Fibroblast of skin of scalp (primary cell): ENCODE measurements at regions not wholly inside any gene's neighbourhood (a gene's known extent, or its start where the extent isn't known, plus 50 kb on each side); places are given as distances from the start of the nearest gene placed in this dataset.
"Not testable (repeated sequence)": the region's sequence is repeated elsewhere in the genome, so short reads cannot be mapped to it uniquely, and the experiment has no call there.

ENCODE experiments used
- DNase-seq: peaks from one replicate; pipeline ENCODE4 v3.0.0-alpha.2; 2013

- no peak for DNase-seq
Observed at GRCh38 chr3:75395580-75396315, 268.4 kb upstream of the FRG2C start.

- no peak for DNase-seq
Observed at GRCh38 chr3:75396316-75396802, 267.8 kb upstream of the FRG2C start.

DNA sequence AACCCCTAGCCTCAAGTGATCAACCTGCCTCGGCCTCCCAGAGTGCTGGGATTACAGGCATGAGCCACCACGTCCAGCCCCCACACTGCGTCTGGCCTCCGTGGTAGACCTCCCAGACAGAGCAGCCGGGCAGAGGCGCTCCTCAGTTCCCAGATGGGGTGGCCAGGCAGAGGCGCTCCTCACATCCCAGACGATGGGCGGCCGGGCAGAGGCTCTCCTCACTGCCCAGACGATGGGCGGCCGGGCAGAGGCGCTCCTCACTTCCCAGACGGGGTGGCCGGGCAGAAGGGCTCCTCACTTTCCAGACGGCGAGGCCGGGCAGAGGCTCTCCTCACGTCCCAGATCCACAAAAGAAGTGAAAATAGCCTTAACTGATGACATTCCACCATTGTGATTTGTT lies 266.6 kb upstream of the FRG2C start:
- not testable (repeated sequence) for DNase-seq

- not testable (repeated sequence) for DNase-seq
Observed at GRCh38 chr3:75422101-75422945, 241.8 kb upstream of the FRG2C start.

DNA sequence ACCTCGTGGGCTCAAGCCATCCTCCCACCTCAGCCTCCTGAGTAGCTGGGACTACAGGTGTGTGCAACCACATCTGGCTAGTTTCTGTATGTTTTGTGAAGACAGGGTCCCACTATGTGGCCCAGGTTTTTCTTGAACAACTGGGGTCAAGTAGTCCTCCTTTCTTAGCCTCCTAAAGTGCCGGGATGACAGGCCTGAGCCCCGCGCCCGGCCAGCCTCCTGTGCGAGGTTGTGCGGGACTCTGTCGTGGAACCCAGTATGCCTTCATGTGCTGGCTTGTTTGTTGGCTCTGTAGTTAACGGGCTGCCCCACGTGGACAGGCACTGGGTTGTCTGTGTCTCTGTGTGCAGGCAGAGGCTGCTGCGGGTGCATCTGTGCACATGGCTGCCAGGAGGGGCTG lies 238.7 kb upstream of the FRG2C start:
- not testable (repeated sequence) for DNase-seq

GRCh38 chr3:75427486-75427885 lies 236.6 kb upstream of the FRG2C start:
- not testable (repeated sequence) for DNase-seq

DNA sequence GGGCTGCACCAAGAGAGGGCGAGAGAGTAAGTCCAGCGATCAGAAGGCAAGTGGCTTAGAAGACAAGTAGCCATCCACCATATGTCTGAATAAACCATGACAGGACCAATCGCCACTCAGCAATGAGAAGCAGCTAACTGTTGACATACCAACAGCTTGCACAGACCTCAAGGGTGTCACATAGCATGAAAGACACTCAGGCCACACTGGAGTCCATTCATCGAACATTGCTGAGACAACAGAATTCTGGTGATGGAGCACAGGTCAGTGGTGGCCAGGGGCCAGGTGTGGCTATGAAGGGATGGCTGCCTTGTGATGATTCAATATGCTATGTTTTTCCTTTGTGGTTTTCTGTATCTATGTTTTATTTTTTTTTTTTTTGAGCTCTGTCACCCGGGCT lies 236.2 kb upstream of the FRG2C start:
- DNase-seq = not testable (repeated sequence)

DNA sequence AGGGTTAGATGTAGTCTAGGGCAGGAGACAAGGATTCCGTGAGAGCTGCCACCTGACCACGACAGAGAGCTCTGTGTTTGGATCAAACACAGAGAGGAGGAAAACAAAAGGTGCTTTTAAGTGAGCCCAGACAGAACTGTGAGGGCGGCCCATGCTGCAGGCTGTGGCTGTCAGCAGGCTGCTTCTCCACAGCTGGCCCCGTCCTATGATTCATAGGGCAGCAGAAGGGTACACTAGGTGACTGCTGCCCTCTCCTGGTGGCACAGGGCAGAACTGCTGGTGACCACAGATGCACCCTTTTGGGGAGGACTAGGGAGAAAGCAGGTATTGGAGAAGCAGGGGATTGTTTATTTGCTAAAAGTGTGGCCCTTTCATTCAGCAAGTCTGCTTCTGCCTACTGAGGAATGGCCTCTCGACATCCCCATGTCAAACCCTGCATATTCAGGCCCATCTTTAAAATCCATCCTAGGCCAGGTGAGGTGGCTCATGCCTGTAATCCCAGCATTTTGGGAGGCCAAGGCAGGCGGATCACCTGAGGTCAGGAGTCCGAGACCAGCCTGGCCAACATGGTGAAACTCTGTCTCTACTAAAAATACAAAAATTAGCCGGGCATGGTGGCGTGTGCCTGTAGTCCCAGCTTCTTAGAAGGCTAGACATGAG lies 234.4 kb upstream of the FRG2C start:
- peak; percentile 77 for DNase-seq

DNA sequence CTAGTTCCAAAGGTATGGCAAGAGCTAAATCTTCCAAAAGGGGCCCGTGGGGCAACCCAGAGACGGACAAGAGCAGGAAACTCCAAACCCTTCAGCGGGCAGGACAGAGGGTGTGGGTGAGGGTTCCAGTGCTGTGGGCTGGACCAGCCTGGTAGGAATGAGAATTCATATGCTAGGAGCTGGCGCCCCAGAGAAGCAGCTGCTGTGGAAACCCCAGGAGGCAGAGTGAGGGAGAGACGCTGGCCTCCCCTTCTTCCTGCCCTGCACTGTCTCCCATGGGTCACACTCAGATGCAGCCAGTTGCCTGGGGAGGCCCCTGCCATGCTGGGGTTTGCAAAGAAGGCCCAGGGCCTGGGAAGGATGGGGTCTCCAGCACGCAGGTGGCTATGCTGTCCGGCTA lies 233.7 kb upstream of the FRG2C start:
- DNase-seq = not testable (repeated sequence)

GRCh38 chr3:75431120-75431519 lies 233.0 kb upstream of the FRG2C start:
- not testable (repeated sequence) for DNase-seq

- not testable (repeated sequence) for DNase-seq
Observed at GRCh38 chr3:75432466-75432865, 231.7 kb upstream of the FRG2C start.

DNA sequence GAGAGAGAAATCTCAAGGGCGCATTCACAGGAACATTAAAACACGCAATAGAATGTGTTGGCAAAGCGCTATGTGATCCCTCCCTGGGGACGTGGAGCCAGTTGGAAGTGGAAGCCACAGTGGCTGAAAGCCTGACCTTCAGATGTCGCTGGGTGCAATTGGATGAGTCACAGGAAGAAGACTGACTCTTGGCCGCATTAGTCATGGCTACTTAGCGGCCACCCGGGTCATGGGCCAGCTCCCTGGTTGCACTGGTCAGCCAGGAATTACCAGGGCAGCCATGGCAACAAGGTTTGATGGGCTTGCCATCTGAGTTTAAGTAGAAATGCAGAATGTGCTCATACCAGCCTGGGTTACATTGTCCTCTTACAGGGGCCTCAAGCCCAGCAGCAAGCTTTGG lies 231.2 kb upstream of the FRG2C start:
- DNase-seq = peak; percentile 83

- not testable (repeated sequence) for DNase-seq
Observed at GRCh38 chr3:75433295-75433694, 230.8 kb upstream of the FRG2C start.

DNA sequence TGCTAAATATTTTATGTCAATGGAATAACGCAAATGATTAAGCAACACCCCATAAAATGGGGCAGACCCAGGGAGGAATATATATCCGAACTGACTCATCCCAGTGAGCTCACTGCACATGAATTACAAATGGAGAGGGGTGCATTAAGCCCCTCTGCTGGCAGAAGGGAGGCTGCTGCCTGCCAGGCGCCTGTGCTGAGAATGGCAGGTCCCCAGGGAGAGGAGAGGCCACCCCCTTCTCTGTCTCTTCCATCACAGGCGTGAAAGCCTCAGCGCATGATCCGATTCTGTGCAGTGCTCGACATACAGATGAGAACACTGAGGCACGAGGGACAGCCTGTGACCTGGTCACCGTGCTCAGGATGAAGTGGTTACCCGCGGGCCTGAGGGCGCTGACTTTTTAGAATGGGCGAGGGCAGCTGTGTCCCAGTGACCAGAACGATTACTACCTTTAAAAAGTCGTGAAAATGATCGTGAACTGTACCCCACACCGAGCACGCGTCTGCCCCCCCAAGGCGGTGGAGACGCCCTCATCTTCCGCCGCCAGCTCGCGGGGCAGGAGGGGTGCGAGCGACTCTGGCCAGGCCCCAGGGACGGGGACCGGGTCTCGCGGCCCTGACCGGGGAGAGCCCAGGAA lies 229.7 kb upstream of the FRG2C start:
- peak; percentile 81 for DNase-seq

- peak; percentile 99 for DNase-seq
Observed at GRCh38 chr3:75434913-75435793, 229.0 kb upstream of the FRG2C start.

DNA sequence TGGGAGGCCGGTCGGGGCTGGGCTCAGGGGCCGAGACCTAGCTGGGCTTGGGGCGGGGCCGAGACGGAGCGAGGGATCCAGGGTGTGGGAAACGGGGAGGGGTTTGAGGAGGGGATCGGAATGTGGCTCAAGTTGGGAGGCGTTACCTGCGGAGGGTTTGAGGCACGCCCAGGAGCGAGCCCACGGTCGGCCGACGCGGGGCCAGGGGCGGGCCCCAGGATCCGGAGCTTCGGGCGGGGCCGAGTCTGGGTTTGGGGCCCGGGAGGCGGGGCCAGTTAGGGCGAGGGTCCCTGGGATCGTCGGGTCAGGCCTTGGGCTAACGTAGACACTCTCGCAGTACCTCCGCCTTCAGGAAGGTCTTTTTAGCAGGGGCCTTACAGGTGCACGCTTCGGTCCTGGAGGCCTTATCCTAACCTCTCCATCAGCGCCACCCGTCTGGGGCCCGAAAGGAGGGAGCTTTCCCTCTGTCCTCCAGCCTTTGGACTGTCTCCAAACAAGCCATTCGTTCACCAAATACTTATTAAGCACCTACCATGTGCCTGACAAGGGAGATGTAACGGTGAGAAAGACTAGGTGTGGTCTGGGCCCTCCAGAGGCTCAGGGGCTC lies 228.2 kb upstream of the FRG2C start:
- not testable (repeated sequence) for DNase-seq

- not testable (repeated sequence) for DNase-seq
Observed at GRCh38 chr3:75440986-75441385, 223.1 kb upstream of the FRG2C start.

- DNase-seq = not testable (repeated sequence)
Observed at GRCh38 chr3:75444634-75445033, 219.5 kb upstream of the FRG2C start.

DNA sequence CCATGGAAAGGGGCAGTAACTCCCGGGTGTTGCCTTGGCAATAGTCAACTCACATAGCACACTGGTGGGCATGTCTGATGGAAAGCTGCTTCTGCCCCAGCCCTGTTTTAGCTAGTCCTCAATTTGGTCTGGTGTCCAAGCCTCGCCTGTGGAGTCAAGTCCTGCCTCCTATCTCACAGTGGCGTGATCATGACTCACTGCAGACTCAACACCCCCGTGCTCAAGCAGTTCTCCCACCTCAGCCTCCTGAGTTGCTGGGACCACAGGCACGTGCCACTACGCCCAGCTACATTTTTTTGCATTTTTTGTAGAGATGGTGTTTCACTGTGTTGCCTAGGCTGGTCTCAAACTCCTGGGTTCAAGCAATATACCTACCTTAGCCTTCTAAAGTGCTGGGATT lies 218.9 kb upstream of the FRG2C start:
- not testable (repeated sequence) for DNase-seq

DNA sequence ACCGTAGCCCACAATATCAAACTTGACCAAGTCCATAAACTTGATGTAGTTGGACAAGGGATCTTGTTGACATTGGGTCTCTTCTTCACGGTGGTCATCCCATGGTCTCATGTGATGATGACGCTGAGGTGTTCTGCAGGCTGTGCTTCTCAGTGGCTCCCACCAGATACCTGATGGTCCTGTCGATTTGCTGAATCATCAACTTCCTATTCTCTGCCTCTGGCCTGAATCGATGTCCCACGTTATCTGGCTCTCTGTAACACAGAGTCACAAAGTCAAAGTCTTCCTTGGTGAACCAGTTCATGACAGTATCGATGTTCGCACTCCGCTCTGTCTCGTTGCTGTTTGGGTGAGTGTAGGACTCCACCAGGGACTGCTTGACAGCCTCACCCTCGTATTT lies 217.2 kb upstream of the FRG2C start:
- DNase-seq = not testable (repeated sequence)

DNA sequence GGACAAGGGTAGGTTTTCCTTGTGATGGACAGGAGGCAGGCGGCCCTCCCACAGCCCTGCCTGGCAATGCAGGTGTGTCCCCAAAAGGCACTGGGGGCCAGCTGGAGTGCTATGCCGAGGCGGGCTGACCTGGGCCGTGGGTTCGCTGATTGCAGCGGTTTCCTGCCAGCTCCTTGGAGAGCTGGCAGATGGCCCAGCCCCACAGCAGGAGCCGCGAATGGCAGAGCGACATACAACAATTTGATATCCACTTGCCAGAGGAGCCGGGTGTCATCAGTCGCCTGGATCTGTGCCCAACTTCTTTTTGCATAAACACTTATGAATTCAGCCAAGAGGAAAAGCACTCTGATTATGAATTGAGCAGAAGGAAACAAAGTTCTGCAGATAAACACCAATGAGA lies 210.8 kb upstream of the FRG2C start:
- peak; percentile 25 for DNase-seq
